ENCODE measurements at regions not wholly inside any gene's neighbourhood (a gene's known extent, or its start where the extent isn't known, plus 50 kb on each side); places are given as distances from the start of the nearest gene placed in this dataset.

DNA sequence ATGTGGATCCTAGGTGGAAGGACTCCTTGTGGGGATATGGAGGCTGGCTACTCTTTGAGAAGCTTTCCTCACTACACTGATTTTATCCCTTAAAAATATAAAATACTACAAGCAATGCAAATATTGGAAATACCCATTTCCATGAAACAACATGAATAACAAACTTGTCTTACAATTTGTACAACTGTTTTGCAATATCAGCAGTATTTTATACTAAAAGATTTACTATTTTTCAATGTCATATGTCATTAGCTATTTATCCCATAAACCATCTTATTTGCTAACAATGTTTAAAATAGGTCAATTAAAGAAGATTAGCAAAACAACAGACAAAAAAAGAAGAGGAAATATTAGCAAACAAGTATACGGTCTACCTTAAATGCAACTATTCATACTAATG is 1674.1 kb downstream of the PCDH7 start:
- TF ChIP-seq, protein P1, sequence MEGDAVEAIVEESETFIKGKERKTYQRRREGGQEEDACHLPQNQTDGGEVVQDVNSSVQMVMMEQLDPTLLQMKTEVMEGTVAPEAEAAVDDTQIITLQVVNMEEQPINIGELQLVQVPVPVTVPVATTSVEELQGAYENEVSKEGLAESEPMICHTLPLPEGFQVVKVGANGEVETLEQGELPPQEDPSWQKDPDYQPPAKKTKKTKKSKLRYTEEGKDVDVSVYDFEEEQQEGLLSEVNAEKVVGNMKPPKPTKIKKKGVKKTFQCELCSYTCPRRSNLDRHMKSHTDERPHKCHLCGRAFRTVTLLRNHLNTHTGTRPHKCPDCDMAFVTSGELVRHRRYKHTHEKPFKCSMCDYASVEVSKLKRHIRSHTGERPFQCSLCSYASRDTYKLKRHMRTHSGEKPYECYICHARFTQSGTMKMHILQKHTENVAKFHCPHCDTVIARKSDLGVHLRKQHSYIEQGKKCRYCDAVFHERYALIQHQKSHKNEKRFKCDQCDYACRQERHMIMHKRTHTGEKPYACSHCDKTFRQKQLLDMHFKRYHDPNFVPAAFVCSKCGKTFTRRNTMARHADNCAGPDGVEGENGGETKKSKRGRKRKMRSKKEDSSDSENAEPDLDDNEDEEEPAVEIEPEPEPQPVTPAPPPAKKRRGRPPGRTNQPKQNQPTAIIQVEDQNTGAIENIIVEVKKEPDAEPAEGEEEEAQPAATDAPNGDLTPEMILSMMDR (conservative IDR thresholded peaks at IDR 0.05; ENCODE audit: low read depth, low read length), result no peak
- no peak for TF ChIP-seq EZH2 (IDR thresholded peaks at IDR 0.05; ENCODE audit: borderline replicate concordance, low read depth, low read length, poor library complexity, severe bottlenecking)
